Tongue (tissue), 1 donor: ENCODE measurements at regions not wholly inside any gene's neighbourhood (a gene's known extent, or its start where the extent isn't known, plus 50 kb on each side); places are given as distances from the start of the nearest gene placed in this dataset.

Experiments used
- DNase-seq: peaks from one replicate; pipeline ENCODE4 v3.0.0-alpha.2; 2015

GRCh38 chr2:190809876-190810525 is 70.6 kb upstream of the GLS start:
- no peak for DNase-seq

- no peak for DNase-seq
Observed at GRCh38 chr2:190810981-190811587, 69.5 kb upstream of the GLS start.

GRCh38 chr2:190811811-190812210 is 68.8 kb upstream of the GLS start:
- no peak for DNase-seq

GRCh38 chr2:190812506-190813294 is 67.9 kb upstream of the GLS start:
- no peak for DNase-seq

- no peak for DNase-seq
Observed at GRCh38 chr2:190815226-190815625, 65.4 kb upstream of the GLS start.

- no peak for DNase-seq
Observed at GRCh38 chr2:190817082-190817481, 63.5 kb upstream of the GLS start.

- peak; percentile 92 for DNase-seq
Observed at GRCh38 chr2:190819840-190820301, 60.8 kb upstream of the GLS start.

GRCh38 chr2:190820416-190820815 is 60.2 kb upstream of the GLS start:
- no peak for DNase-seq

GRCh38 chr2:190822043-190822442 is 58.6 kb upstream of the GLS start:
- peak; percentile 10 for DNase-seq

GRCh38 chr2:190827720-190828119 is 52.9 kb upstream of the GLS start:
- DNase-seq: no peak

- no peak for DNase-seq
Observed at GRCh38 chr2:190829642-190830041, 51.0 kb upstream of the GLS start.
